ENCODE measurements at regions not wholly inside any gene's neighbourhood (a gene's known extent, or its start where the extent isn't known, plus 50 kb on each side); places are given as distances from the start of the nearest gene placed in this dataset.

GRCh38 chr3:72344647-72345046, 503.6 kb downstream of the SHQ1 start:
- Histone ChIP-seq H3K4me3 (ENCODE audit: insufficient read depth, low read length, poor library complexity, severe bottlenecking) (no peak overlapping the region), H3K27me3 (ENCODE audit: low read length) (no peaks in the 10 kb centered on the region), H4K20me1 (ENCODE audit: low read depth, low read length) (no peaks in the 10 kb centered on the region), H3F3A (ENCODE audit: insufficient read depth) (no peaks in the 10 kb centered on the region), H3K79me2 (ENCODE audit: insufficient read depth, low read length) (no peaks in the 10 kb centered on the region), H3K9me2 (replicated peaks; ENCODE audit: insufficient read depth, low read length) (no peaks in the 10 kb centered on the region), H3K9me3 (ENCODE audit: insufficient read depth, low read length) (no peaks in the 10 kb centered on the region), H3K9ac (ENCODE audit: low read length) (no peak overlapping the region), H3K27ac (ENCODE audit: low read depth, low read length) (no peak overlapping the region), H3K4me2 (ENCODE audit: low read depth, low read length, poor library complexity, severe bottlenecking) (no peak overlapping the region), H3K36me3 (ENCODE audit: low read length) (no peaks in the 10 kb centered on the region), H2AFZ (ENCODE audit: low read depth, low read length, severe bottlenecking) (no peak overlapping the region)
- no peak for TF ChIP-seq CTCF (IDR thresholded peaks at IDR 0.05; ENCODE audit: insufficient read depth, low read length, poor library complexity, severe bottlenecking)
- TF ChIP-seq EZH2phosphoT487 (conservative IDR thresholded peaks at IDR 0.05; ENCODE audit: low read length), result no peak

- no peak overlapping the region for H3K4me2 ChIP-seq (ENCODE audit: low read depth, low read length, poor library complexity, severe bottlenecking)
- H3K27ac ChIP-seq (ENCODE audit: low read depth, low read length), result no peak overlapping the region
- no peak for TF ChIP-seq EZH2phosphoT487 (conservative IDR thresholded peaks at IDR 0.05; ENCODE audit: low read length)
- TF ChIP-seq CTCF (IDR thresholded peaks at IDR 0.05; ENCODE audit: insufficient read depth, low read length, poor library complexity, severe bottlenecking), result no peak
Observed at GRCh38 chr3:72344236-72344635, 504.0 kb downstream of the SHQ1 start.

GRCh38 chr3:72343078-72343477, 505.2 kb downstream of the SHQ1 start:
- TF ChIP-seq EZH2phosphoT487 (conservative IDR thresholded peaks at IDR 0.05; ENCODE audit: low read length) (no peak), CTCF (IDR thresholded peaks at IDR 0.05; ENCODE audit: insufficient read depth, low read length, poor library complexity, severe bottlenecking) (no peak)
- H3K9ac ChIP-seq (ENCODE audit: low read length), result no peak overlapping the region
- no peak overlapping the region for H2AFZ ChIP-seq (ENCODE audit: low read depth, low read length, severe bottlenecking)
- no peaks in the 10 kb centered on the region for H3K36me3 ChIP-seq (ENCODE audit: low read length)
- H3K27ac ChIP-seq (ENCODE audit: low read depth, low read length), result no peak overlapping the region
- no peaks in the 10 kb centered on the region for H4K20me1 ChIP-seq (ENCODE audit: low read depth, low read length)
- no peaks in the 10 kb centered on the region for H3K27me3 ChIP-seq (ENCODE audit: low read length)
- no peaks in the 10 kb centered on the region for H3K9me3 ChIP-seq (ENCODE audit: insufficient read depth, low read length)
- no peaks in the 10 kb centered on the region for H3K9me2 ChIP-seq (replicated peaks; ENCODE audit: insufficient read depth, low read length)
- H3F3A ChIP-seq (ENCODE audit: insufficient read depth), result no peaks in the 10 kb centered on the region
- H3K4me3 ChIP-seq (ENCODE audit: insufficient read depth, low read length, poor library complexity, severe bottlenecking), result no peak overlapping the region
- H3K79me2 ChIP-seq (ENCODE audit: insufficient read depth, low read length), result no peaks in the 10 kb centered on the region
- no peak overlapping the region for H3K4me2 ChIP-seq (ENCODE audit: low read depth, low read length, poor library complexity, severe bottlenecking)

More at GRCh38 chr3:72344236-72344635, 504.0 kb downstream of the SHQ1 start:
- no peaks in the 10 kb centered on the region for H3K79me2 ChIP-seq (ENCODE audit: insufficient read depth, low read length)
- no peaks in the 10 kb centered on the region for H3K9me3 ChIP-seq (ENCODE audit: insufficient read depth, low read length)
- no peak overlapping the region for H3K4me3 ChIP-seq (ENCODE audit: insufficient read depth, low read length, poor library complexity, severe bottlenecking)
- H3K9ac ChIP-seq (ENCODE audit: low read length), result no peak overlapping the region
- no peak overlapping the region for H2AFZ ChIP-seq (ENCODE audit: low read depth, low read length, severe bottlenecking)
- H4K20me1 ChIP-seq (ENCODE audit: low read depth, low read length), result no peaks in the 10 kb centered on the region
- H3K27me3 ChIP-seq (ENCODE audit: low read length), result no peaks in the 10 kb centered on the region
- H3F3A ChIP-seq (ENCODE audit: insufficient read depth), result no peaks in the 10 kb centered on the region
- H3K36me3 ChIP-seq (ENCODE audit: low read length), result no peaks in the 10 kb centered on the region
- no peaks in the 10 kb centered on the region for H3K9me2 ChIP-seq (replicated peaks; ENCODE audit: insufficient read depth, low read length)

Data from SU-DHL-6 (cell line).